NCI-H524 (cell line): ENCODE measurements at regions not wholly inside any gene's neighbourhood (a gene's known extent, or its start where the extent isn't known, plus 50 kb on each side); places are given as distances from the start of the nearest gene placed in this dataset.
"Not testable (repeated sequence)": the region's sequence is repeated elsewhere in the genome, so short reads cannot be mapped to it uniquely, and the experiment has no call there.

ENCODE experiments used
- DNase-seq, 2 experiments: peaks; one replicate each; lab custom pipeline; 2025; lab: John Stamatoyannopoulos, UW

GRCh38 chr9:108040783-108041182 lies 551.2 kb upstream of the KLF4 start:
- no peak for DNase-seq

GRCh38 chr9:108039493-108039892 lies 549.9 kb upstream of the KLF4 start:
- DNase-seq = no peak

- DNase-seq = no peak
Observed at GRCh38 chr9:108039012-108039411, 549.4 kb upstream of the KLF4 start.

GRCh38 chr9:108035487-108035886 lies 545.9 kb upstream of the KLF4 start:
- no peak for DNase-seq

- DNase-seq = no peak
Observed at GRCh38 chr9:108033976-108034964, 544.7 kb upstream of the KLF4 start.

GRCh38 chr9:108032079-108032478 lies 542.5 kb upstream of the KLF4 start:
- DNase-seq = not testable (repeated sequence)

- DNase-seq = not testable (repeated sequence)
Observed at GRCh38 chr9:108031221-108031620, 541.7 kb upstream of the KLF4 start.

- not testable (repeated sequence) for DNase-seq
Observed at GRCh38 chr9:108026718-108027117, 537.1 kb upstream of the KLF4 start.

- DNase-seq = no peak
Observed at GRCh38 chr9:108024604-108025003, 535.0 kb upstream of the KLF4 start.

GRCh38 chr9:108022246-108022935 lies 532.8 kb upstream of the KLF4 start:
- no peak for DNase-seq

- DNase-seq = no peak
Observed at GRCh38 chr9:108021096-108021710, 531.6 kb upstream of the KLF4 start.

GRCh38 chr9:108019821-108020220 lies 530.3 kb upstream of the KLF4 start:
- DNase-seq = no peak

- DNase-seq = no peak
Observed at GRCh38 chr9:108017671-108018070, 528.1 kb upstream of the KLF4 start.

- no peak for DNase-seq
Observed at GRCh38 chr9:108016446-108016845, 526.9 kb upstream of the KLF4 start.

GRCh38 chr9:108015690-108016089 lies 526.1 kb upstream of the KLF4 start:
- DNase-seq = no peak

- no peak for DNase-seq
Observed at GRCh38 chr9:108014353-108014752, 524.8 kb upstream of the KLF4 start.

- no peak for DNase-seq
Observed at GRCh38 chr9:108012886-108013665, 523.5 kb upstream of the KLF4 start.

GRCh38 chr9:108012405-108012804 lies 522.8 kb upstream of the KLF4 start:
- DNase-seq = no peak

- DNase-seq = no peak
Observed at GRCh38 chr9:108003526-108003925, 514.0 kb upstream of the KLF4 start.

GRCh38 chr9:108002371-108002956 lies 512.9 kb upstream of the KLF4 start:
- DNase-seq = no peak

GRCh38 chr9:108001237-108001636 lies 511.7 kb upstream of the KLF4 start:
- DNase-seq = no peak
